Neural crest cell (in vitro differentiated cells): ENCODE measurements at regions not wholly inside any gene's neighbourhood (a gene's known extent, or its start where the extent isn't known, plus 50 kb on each side); places are given as distances from the start of the nearest gene placed in this dataset.
"Not testable (repeated sequence)": the region's sequence is repeated elsewhere in the genome, so short reads cannot be mapped to it uniquely, and the experiment has no call there.

ENCODE experiments used
- DNase-seq: peaks from one replicate; pipeline ENCODE4 v3.0.0; 2021; ENCODE audit warnings: low read depth, mixed read lengths, low spot score
- H3K27ac Mint-ChIP-seq: one replicate; pipeline ENCODE4 v1.8.0; 2021; ENCODE audit warnings: mild to moderate bottlenecking, mixed read lengths; ENCODE audit not compliant: unreplicated experiment
- H3K27me3 Mint-ChIP-seq: 2 replicates; pipeline ENCODE4 v1.8.0; 2021; ENCODE audit warnings: low read depth, mild to moderate bottlenecking, mixed read lengths
- H3K36me3 Mint-ChIP-seq: 2 replicates; pipeline ENCODE4 v1.8.0; 2021; ENCODE audit warnings: low read depth, mild to moderate bottlenecking, mixed read lengths
- H3K4me1 Mint-ChIP-seq: 2 replicates; pipeline ENCODE4 v1.8.0; 2021; ENCODE audit warnings: mixed read lengths
- H3K4me3 Mint-ChIP-seq: one replicate; pipeline ENCODE4 v1.8.0; 2021; ENCODE audit warnings: mild to moderate bottlenecking, mixed read lengths
- H3K9me3 Mint-ChIP-seq: 2 replicates; pipeline ENCODE4 v1.8.0; 2021; ENCODE audit warnings: mixed read lengths
- TF ChIP-seq, protein P1 (sequence below): fragments of 200-600 bp; sonication (generic); conservative IDR thresholded peaks from 2 replicates; pipeline ENCODE4 v1.5.0; 2021; ENCODE audit warnings: antibody characterized with exemption, mild to moderate bottlenecking

GRCh38 chr13:44833626-44834025, 155.6 kb downstream of the NUFIP1 start:
- Mint-ChIP-seq H3K4me3 (no peak overlapping the region), H3K27me3 (no peaks in the 10 kb centered on the region), H3K4me1 (no peaks in the 10 kb centered on the region), H3K9me3 (no peaks in the 10 kb centered on the region), H3K36me3 (no peaks in the 10 kb centered on the region), H3K27ac (no peak overlapping the region)
- no peak for DNase-seq
- TF ChIP-seq, protein P1, sequence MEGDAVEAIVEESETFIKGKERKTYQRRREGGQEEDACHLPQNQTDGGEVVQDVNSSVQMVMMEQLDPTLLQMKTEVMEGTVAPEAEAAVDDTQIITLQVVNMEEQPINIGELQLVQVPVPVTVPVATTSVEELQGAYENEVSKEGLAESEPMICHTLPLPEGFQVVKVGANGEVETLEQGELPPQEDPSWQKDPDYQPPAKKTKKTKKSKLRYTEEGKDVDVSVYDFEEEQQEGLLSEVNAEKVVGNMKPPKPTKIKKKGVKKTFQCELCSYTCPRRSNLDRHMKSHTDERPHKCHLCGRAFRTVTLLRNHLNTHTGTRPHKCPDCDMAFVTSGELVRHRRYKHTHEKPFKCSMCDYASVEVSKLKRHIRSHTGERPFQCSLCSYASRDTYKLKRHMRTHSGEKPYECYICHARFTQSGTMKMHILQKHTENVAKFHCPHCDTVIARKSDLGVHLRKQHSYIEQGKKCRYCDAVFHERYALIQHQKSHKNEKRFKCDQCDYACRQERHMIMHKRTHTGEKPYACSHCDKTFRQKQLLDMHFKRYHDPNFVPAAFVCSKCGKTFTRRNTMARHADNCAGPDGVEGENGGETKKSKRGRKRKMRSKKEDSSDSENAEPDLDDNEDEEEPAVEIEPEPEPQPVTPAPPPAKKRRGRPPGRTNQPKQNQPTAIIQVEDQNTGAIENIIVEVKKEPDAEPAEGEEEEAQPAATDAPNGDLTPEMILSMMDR = no peak

DNA sequence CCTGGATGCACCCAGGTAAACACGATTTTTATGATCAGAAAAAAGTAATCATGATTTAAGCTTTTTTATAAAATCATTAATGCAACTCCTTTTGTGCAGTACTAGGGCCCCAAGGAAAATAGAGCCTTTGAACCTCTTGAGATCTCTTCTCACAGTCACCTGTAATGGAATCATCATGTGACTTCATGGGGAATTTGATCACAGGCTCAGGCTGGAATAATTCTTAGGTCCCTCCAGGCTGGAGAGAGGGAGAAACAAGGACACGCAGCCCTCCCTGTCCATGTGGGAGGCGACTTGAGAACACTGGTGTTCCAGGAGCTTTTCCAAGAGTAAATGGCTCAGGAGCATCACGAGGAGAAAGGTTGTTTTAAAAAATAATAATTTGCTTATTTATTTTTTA, 156.1 kb downstream of the NUFIP1 start:
- Mint-ChIP-seq H3K36me3 (no peaks in the 10 kb centered on the region), H3K27ac (no peak overlapping the region), H3K4me3 (no peak overlapping the region), H3K9me3 (no peaks in the 10 kb centered on the region), H3K4me1 (no peaks in the 10 kb centered on the region), H3K27me3 (no peaks in the 10 kb centered on the region)
- TF ChIP-seq, protein P1 = no peak
- no peak for DNase-seq

- no peaks in the 10 kb centered on the region for H3K4me1 Mint-ChIP-seq
- no peaks in the 10 kb centered on the region for H3K27me3 Mint-ChIP-seq
- H3K27ac Mint-ChIP-seq = no peak overlapping the region
- no peak for DNase-seq
- TF ChIP-seq, protein P1 = no peak
- no peaks in the 10 kb centered on the region for H3K9me3 Mint-ChIP-seq
- H3K4me3 Mint-ChIP-seq = no peak overlapping the region
- no peaks in the 10 kb centered on the region for H3K36me3 Mint-ChIP-seq
These were observed 162.5 kb downstream of the NUFIP1 start for GRCh38 chr13:44826591-44827350.

GRCh38 chr13:44825953-44826352, 163.3 kb downstream of the NUFIP1 start:
- no peak overlapping the region for H3K27ac Mint-ChIP-seq
- no peaks in the 10 kb centered on the region for H3K36me3 Mint-ChIP-seq
- H3K4me1 Mint-ChIP-seq = no peaks in the 10 kb centered on the region
- no peaks in the 10 kb centered on the region for H3K9me3 Mint-ChIP-seq
- DNase-seq = no peak
- no peak overlapping the region for H3K4me3 Mint-ChIP-seq
- no peaks in the 10 kb centered on the region for H3K27me3 Mint-ChIP-seq
- TF ChIP-seq, protein P1 = no peak

DNA sequence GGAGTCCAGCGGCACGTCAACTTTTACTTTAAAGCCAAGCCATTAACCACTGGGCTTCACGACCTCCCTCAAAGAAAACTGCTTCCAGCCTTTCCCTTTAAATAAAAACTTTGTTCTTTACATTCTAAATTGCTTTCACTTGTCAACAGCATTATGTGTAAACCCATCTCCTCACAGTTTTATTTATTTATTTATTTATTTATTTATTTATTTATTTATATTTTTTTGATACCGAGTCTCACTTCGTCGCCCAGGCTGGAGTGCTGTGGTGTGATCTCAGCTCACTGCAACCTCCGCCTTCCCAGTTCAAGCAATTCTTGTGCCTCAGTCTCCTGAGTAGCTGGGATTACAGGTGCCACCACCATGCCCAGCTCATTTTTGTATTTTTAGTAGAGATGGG, 165.7 kb downstream of the NUFIP1 start:
- not testable (repeated sequence) for H3K27ac Mint-ChIP-seq, DNase-seq, H3K4me1 Mint-ChIP-seq, H3K36me3 Mint-ChIP-seq, H3K9me3 Mint-ChIP-seq, H3K4me3 Mint-ChIP-seq, H3K27me3 Mint-ChIP-seq

DNA sequence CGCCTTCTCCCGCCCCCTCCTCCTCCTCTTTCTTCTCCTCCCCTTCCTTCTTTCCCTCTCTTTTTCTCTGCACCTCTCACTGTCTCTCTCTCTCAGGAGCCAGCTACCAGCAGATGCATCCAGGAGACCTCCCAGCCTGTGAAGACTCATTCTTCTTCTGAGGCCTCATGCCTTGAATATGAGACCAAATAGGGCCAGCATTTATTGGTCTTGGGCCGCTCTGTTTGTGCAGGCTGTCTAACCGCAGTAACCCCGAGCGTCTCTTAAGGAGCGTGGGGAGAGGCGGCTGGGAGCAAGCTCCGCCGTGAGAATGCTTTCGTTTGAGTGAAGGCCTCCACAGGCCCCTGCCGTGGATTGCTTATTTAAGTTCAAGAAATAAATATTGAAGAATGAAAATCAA, 167.0 kb downstream of the NUFIP1 start:
- Mint-ChIP-seq H3K27me3 (no peaks in the 10 kb centered on the region), H3K4me1 (no peaks in the 10 kb centered on the region), H3K9me3 (no peaks in the 10 kb centered on the region), H3K36me3 (no peaks in the 10 kb centered on the region), H3K27ac (no peak overlapping the region), H3K4me3 (no peak overlapping the region)
- no peak for DNase-seq
- TF ChIP-seq, protein P1 = no peak
